ENCODE measurements at regions not wholly inside any gene's neighbourhood (a gene's known extent, or its start where the extent isn't known, plus 50 kb on each side); places are given as distances from the start of the nearest gene placed in this dataset.

- no peak overlapping the region for H3K27ac ChIP-seq
- no peak overlapping the region for H3K4me3 ChIP-seq
- no peak for TF ChIP-seq CTCF (IDR thresholded peaks at IDR 0.05)
- DNase-seq (ENCODE audit: low spot score): peak; percentile 66
Observed at GRCh38 chr10:78524941-78525340, 491.3 kb downstream of the RPS24 start.

- Histone ChIP-seq H3K4me3 (no peak overlapping the region), H3K27ac (no peak overlapping the region)
- DNase-seq (ENCODE audit: low spot score): no peak
- no peak for TF ChIP-seq CTCF (IDR thresholded peaks at IDR 0.05)
Observed at GRCh38 chr10:78526347-78526746, 492.7 kb downstream of the RPS24 start.

GRCh38 chr10:78527296-78527695 lies 493.6 kb downstream of the RPS24 start:
- Histone ChIP-seq H3K4me3 (no peak overlapping the region), H3K27ac (no peak overlapping the region)
- DNase-seq (ENCODE audit: low spot score): peak; percentile 33
- no peak for TF ChIP-seq CTCF (IDR thresholded peaks at IDR 0.05)

- TF ChIP-seq CTCF (IDR thresholded peaks at IDR 0.05): no peak
- no peak overlapping the region for H3K27ac ChIP-seq
- peak; percentile 28 for DNase-seq (ENCODE audit: low spot score)
- H3K4me3 ChIP-seq: no peak overlapping the region
Observed at GRCh38 chr10:78528749-78529204, 495.1 kb downstream of the RPS24 start.

- no peak overlapping the region for H3K4me3 ChIP-seq
- peak; percentile 12 for DNase-seq (ENCODE audit: low spot score)
- no peak for TF ChIP-seq CTCF (IDR thresholded peaks at IDR 0.05)
- H3K27ac ChIP-seq: no peak overlapping the region
Observed at GRCh38 chr10:78529262-78529661, 495.6 kb downstream of the RPS24 start.

- no peak overlapping the region for H3K4me3 ChIP-seq
- no peak for TF ChIP-seq CTCF (IDR thresholded peaks at IDR 0.05)
- H3K27ac ChIP-seq: no peak overlapping the region
- peak; percentile 33 for DNase-seq (ENCODE audit: low spot score)
Observed at GRCh38 chr10:78531088-78531487, 497.4 kb downstream of the RPS24 start.

GRCh38 chr10:78532480-78533042 lies 498.9 kb downstream of the RPS24 start:
- no peak for DNase-seq (ENCODE audit: low spot score)

More at GRCh38 chr10:78532480-78533042, 498.9 kb downstream of the RPS24 start:
- no peak overlapping the region for H3K4me3 ChIP-seq
- TF ChIP-seq CTCF (IDR thresholded peaks at IDR 0.05): no peak
- H3K27ac ChIP-seq: no peak overlapping the region

Measured in coronary artery (tissue), 2 donors.